GM12892 (cell line): ENCODE measurements at regions not wholly inside any gene's neighbourhood (a gene's known extent, or its start where the extent isn't known, plus 50 kb on each side); places are given as distances from the start of the nearest gene placed in this dataset.

Experiments used
- POLR2A ChIP-seq: IDR thresholded peaks from 2 replicates; pipeline ENCODE4 v1.6.1; 2011; ENCODE audit warnings: low read depth, low read length, control low read depth
- POLR2AphosphoS5 ChIP-seq: IDR thresholded peaks from 2 replicates; pipeline ENCODE4 v1.6.1; 2011; ENCODE audit warnings: low read depth, low read length, control low read depth

DNA sequence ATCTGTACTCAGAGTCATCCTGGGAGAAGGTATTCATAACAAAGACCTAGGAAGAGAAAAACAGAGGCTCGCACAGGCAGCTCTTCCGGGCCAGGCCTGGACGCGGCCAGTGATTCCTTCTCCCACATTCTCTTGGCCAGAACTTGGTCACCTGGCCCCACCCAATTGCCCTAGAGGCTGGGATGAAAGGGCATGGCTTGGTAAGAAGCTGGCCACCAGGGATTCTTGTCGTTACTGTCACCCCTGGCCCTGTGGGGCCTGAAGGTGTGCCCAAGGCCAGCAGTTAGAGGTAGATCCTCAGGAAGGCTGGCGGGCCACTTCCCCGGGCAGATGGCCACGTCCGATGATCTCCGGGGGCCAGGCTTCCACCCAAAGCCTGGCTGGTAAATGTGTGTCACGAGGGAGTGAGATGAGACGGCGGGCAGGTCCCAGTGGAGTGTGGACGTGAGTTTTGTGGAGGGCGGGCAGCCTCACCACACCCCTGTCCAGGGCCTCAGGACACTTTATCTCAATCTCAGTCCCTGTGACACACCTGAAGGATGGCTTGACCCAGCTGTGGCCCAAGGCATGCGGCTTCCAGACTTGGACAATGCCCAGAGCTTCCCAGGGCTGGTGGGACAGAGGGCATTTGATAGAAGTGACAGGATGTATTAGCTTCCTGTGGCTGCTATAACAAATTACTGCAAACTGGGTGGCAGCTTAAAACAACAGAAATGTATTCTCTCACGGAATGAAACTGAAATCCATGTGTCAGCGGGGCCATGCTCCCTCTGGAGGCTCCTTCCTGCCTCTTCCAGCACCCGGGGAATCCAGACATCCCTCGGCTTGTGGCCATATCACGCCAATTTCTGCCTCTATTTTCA lies 66.3 kb upstream of the GSE1 start:
- TF ChIP-seq POLR2A, result no peak
- no peak for TF ChIP-seq POLR2AphosphoS5
